A673 (cell line): ENCODE measurements at regions not wholly inside any gene's neighbourhood (a gene's known extent, or its start where the extent isn't known, plus 50 kb on each side); places are given as distances from the start of the nearest gene placed in this dataset.

Source experiments
- BruUV-seq: library from RNA; stranded (reverse); fragments of 400-500 nt; replicated peaks from 2 replicates; lab custom pipeline; 2021; lab: Mats Ljungman, UMichigan
- CTCF ChIA-PET: fragments of 300-600 bp; sonication (Branson Sonifier 250); formaldehyde crosslinking; loops from one replicate; lab custom pipeline; 2022; ENCODE audit warnings: antibody characterized with exemption; lab: Charles Lee
- POLR2A ChIA-PET: fragments of 300-600 bp; sonication (Branson Sonifier 250); formaldehyde crosslinking; loops from one replicate; lab custom pipeline; 2022; ENCODE audit warnings: antibody characterized with exemption; ENCODE audit not compliant: low non-redundant PET; lab: Charles Lee
- DNase-seq: peaks from one replicate; pipeline ENCODE4 v3.0.0-alpha.2; 2015; ENCODE audit warnings: low spot score
- H3K27ac ChIP-seq: fragments of 200-600 bp; sonication (generic); 2 replicates; pipeline ENCODE4 v1.5.1; 2016; ENCODE audit warnings: mixed run types, low read depth, mild to moderate bottlenecking, mixed read lengths, antibody characterized with exemption, low read length; ENCODE audit not compliant: poor library complexity, severe bottlenecking
- H3K27me3 ChIP-seq: fragments of 200-600 bp; sonication (generic); replicated peaks from 2 replicates; pipeline ENCODE4 v1.6.1; 2017; ENCODE audit warnings: mixed run types, low read depth, mild to moderate bottlenecking, mixed read lengths, antibody characterized with exemption, low read length; ENCODE audit not compliant: insufficient read depth, poor library complexity
- H3K36me3 ChIP-seq: fragments of 200-600 bp; sonication (generic); 2 replicates; pipeline ENCODE4 v1.6.1; 2016; ENCODE audit warnings: mixed run types, mild to moderate bottlenecking, mixed read lengths, antibody characterized with exemption, low read length; ENCODE audit not compliant: insufficient read depth, poor library complexity, severe bottlenecking
- H3K4me1 ChIP-seq: fragments of 200-600 bp; sonication (generic); 2 replicates; pipeline ENCODE4 v1.6.1; 2017; ENCODE audit warnings: mixed run types, mild to moderate bottlenecking, mixed read lengths, antibody characterized with exemption, low read length; ENCODE audit not compliant: insufficient read depth, poor library complexity, severe bottlenecking
- H3K4me3 ChIP-seq: fragments of 200-600 bp; sonication (generic); 2 replicates; pipeline ENCODE4 v1.5.1; 2016; ENCODE audit warnings: low read depth, mixed run types, mild to moderate bottlenecking, mixed read lengths, low read length; ENCODE audit not compliant: poor library complexity, severe bottlenecking
- H3K9me3 ChIP-seq: fragments of 200-600 bp; sonication (generic); 2 replicates; pipeline ENCODE4 v1.6.1; 2016; ENCODE audit warnings: mixed run types, low read depth, mild to moderate bottlenecking, mixed read lengths, antibody characterized with exemption, low read length; ENCODE audit not compliant: poor library complexity, severe bottlenecking
- CTCF ChIP-seq: fragments of 300-800, 200-600 bp; sonication (generic); conservative IDR thresholded peaks from 2 replicates; pipeline ENCODE4 v1.5.1; 2017; ENCODE audit warnings: low read depth, mild to moderate bottlenecking, antibody characterized with exemption, low read length, moderate library complexity, mixed read lengths
- EZH2 ChIP-seq: fragments of 200-600 bp; sonication (generic); IDR thresholded peaks from 2 replicates; pipeline ENCODE4 v1.6.1; 2017; ENCODE audit warnings: borderline replicate concordance, low read depth, mild to moderate bottlenecking, mixed read lengths, antibody characterized with exemption, low read length; ENCODE audit not compliant: poor library complexity, severe bottlenecking
- intact Hi-C: fragments of 100-400 bp; cut with micrococcal nuclease; formaldehyde crosslinking; loops from one replicate; pipeline ENCODE4 v1.10.0; 2022; ENCODE audit not compliant: unreplicated experiment

- no peak for DNase-seq
- H3K36me3 ChIP-seq: no peaks in the 10 kb centered on the region
- TF ChIP-seq EZH2: no peak
- TF ChIP-seq CTCF: no peak
- no peak overlapping the region for H3K4me3 ChIP-seq
- no peaks in the 10 kb centered on the region for H3K4me1 ChIP-seq
- no TSS peak for BruUV-seq
- H3K27ac ChIP-seq: no peak overlapping the region
- CTCF ChIA-PET: no interaction called here
- H3K27me3 ChIP-seq: peaks cover 44% of the 10 kb centered on the region
- no peaks in the 10 kb centered on the region for H3K9me3 ChIP-seq
- intact Hi-C loops: no loop called here
- POLR2A ChIA-PET: no interaction called here
Observed at GRCh38 chr16:73369851-73370250, 321.9 kb upstream of the ZFHX3 start.

GRCh38 chr16:73368715-73369114, 320.8 kb upstream of the ZFHX3 start:
- TF ChIP-seq EZH2: no peak
- no peak for TF ChIP-seq CTCF
- intact Hi-C loops: no loop called here

GRCh38 chr16:73365016-73365551, 317.2 kb upstream of the ZFHX3 start:
- TF ChIP-seq EZH2 (no peak), CTCF (no peak)
- peaks cover 5% of the 10 kb centered on the region for H3K27me3 ChIP-seq
- H3K9me3 ChIP-seq: no peaks in the 10 kb centered on the region
- ChIA-PET POLR2A (no interaction called here), CTCF (no interaction called here)
- peak; percentile 17 for DNase-seq
- H3K27ac ChIP-seq: no peak overlapping the region
- intact Hi-C loops: no loop called here
- no TSS peak for BruUV-seq
- no peaks in the 10 kb centered on the region for H3K4me1 ChIP-seq
- H3K4me3 ChIP-seq: no peak overlapping the region
- H3K36me3 ChIP-seq: no peaks in the 10 kb centered on the region

More at GRCh38 chr16:73368715-73369114, 320.8 kb upstream of the ZFHX3 start:
- no peak for DNase-seq
- H3K27me3 ChIP-seq: peaks cover 34% of the 10 kb centered on the region
- no peak overlapping the region for H3K27ac ChIP-seq
- H3K9me3 ChIP-seq: no peaks in the 10 kb centered on the region
- no peaks in the 10 kb centered on the region for H3K36me3 ChIP-seq
- no peaks in the 10 kb centered on the region for H3K4me1 ChIP-seq
- H3K4me3 ChIP-seq: no peak overlapping the region
- POLR2A ChIA-PET: no interaction called here
- no TSS peak for BruUV-seq
- CTCF ChIA-PET: no interaction called here
